Keratinocyte (primary cell): ENCODE measurements at regions not wholly inside any gene's neighbourhood (a gene's known extent, or its start where the extent isn't known, plus 50 kb on each side); places are given as distances from the start of the nearest gene placed in this dataset.

Experiments
- DNase-seq: peaks from one replicate; pipeline ENCODE4 v3.0.0-alpha.2; 2011; ENCODE audit warnings: low read depth, missing footprints, low spot score
- FAIRE-seq: peaks from 2 replicates; lab custom pipeline; 2011; peaks lifted over from hg19 to GRCh38; lab: Jason Lieb, UNC
- H2AFZ ChIP-seq: 2 replicates; pipeline ENCODE4 v1.6.0; 2012; ENCODE audit warnings: low read length, control low read depth, inconsistent platforms; ENCODE audit not compliant: control insufficient read depth
- H3K27ac ChIP-seq: 2 replicates; pipeline ENCODE4 v1.5.1; 2011; ENCODE audit warnings: low read length; ENCODE audit not compliant: control insufficient read depth, insufficient read depth
- H3K27me3 ChIP-seq: 3 replicates; pipeline ENCODE4 v1.6.0; 2011; ENCODE audit warnings: low read length; ENCODE audit not compliant: control insufficient read depth, insufficient read depth; ENCODE audit errors: extremely low read depth
- H3K36me3 ChIP-seq, 2 experiments: 2 replicates in 1 of 2; 3 replicates in 1 of 2; pipeline ENCODE4 v1.5.1; 2011; ENCODE audit warnings: low read length in 2 of 2, mild to moderate bottlenecking in 1 of 2; ENCODE audit not compliant: control insufficient read depth in 2 of 2, insufficient read depth in 2 of 2; ENCODE audit errors: extremely low read depth in 1 of 2
- H3K4me1 ChIP-seq: 3 replicates; pipeline ENCODE4 v1.5.1; 2011; ENCODE audit warnings: low read length; ENCODE audit not compliant: control insufficient read depth, insufficient read depth; ENCODE audit errors: extremely low read depth
- H3K4me2 ChIP-seq: 3 replicates; pipeline ENCODE4 v1.6.0; 2011; ENCODE audit warnings: low read depth, low read length; ENCODE audit not compliant: control insufficient read depth, insufficient read depth; ENCODE audit errors: extremely low read depth
- H3K4me3 ChIP-seq, 3 experiments: fragments of 200-600 bp in 1 of 3; sonication (generic) in 1 of 3; 2 replicates in 2 of 3; 3 replicates in 1 of 3; pipeline ENCODE4 v1.5.1; 2011 to 2016; ENCODE audit warnings: low read length in 3 of 3, mild to moderate bottlenecking in 3 of 3, control low read depth in 2 of 3, inconsistent platforms in 1 of 3, low read depth in 1 of 3, mixed read lengths in 1 of 3, mixed run types in 1 of 3, moderate library complexity in 1 of 3; ENCODE audit not compliant: control insufficient read depth in 2 of 3, insufficient read depth in 2 of 3; ENCODE audit errors: extremely low read depth in 1 of 3
- H3K79me2 ChIP-seq: 2 replicates; pipeline ENCODE4 v1.6.0; 2012; ENCODE audit warnings: low read length; ENCODE audit not compliant: control insufficient read depth, insufficient read depth
- H3K9ac ChIP-seq: 3 replicates; pipeline ENCODE4 v1.6.0; 2011; ENCODE audit warnings: low read length; ENCODE audit not compliant: control insufficient read depth, insufficient read depth; ENCODE audit errors: extremely low read depth
- H3K9me1 ChIP-seq: 3 replicates; pipeline ENCODE4 v1.6.0; 2011; ENCODE audit warnings: low read length; ENCODE audit not compliant: control insufficient read depth, insufficient read depth; ENCODE audit errors: extremely low read depth
- H3K9me3 ChIP-seq: 2 replicates; pipeline ENCODE4 v1.5.1; 2012; ENCODE audit warnings: low read depth, low read length; ENCODE audit not compliant: control insufficient read depth
- H4K20me1 ChIP-seq: 3 replicates; pipeline ENCODE4 v1.6.0; 2011; ENCODE audit warnings: low read length; ENCODE audit not compliant: control insufficient read depth, insufficient read depth; ENCODE audit errors: extremely low read depth
- EZH2 ChIP-seq: IDR thresholded peaks from one replicate; pipeline ENCODE4 v1.6.1; 2012; ENCODE audit warnings: inconsistent platforms, mild to moderate bottlenecking, low read length, moderate library complexity
- dilution Hi-C: fragments of 300-500 bp; cut with MboI; formaldehyde crosslinking; loops from one replicate; pipeline ENCODE4 v1.7.0; 2020; ENCODE audit warnings: low sequenced_read_pairs; ENCODE audit not compliant: extremely low pct_ligation_motif_present
- TF ChIP-seq, protein P1 (sequence below), 3 experiments: IDR thresholded peaks in 1 of 3; conservative IDR thresholded peaks in 1 of 3; optimal IDR thresholded peaks in 1 of 3; 2 replicates in 2 of 3; 3 replicates in 1 of 3; pipeline versions ENCODE3 to v1.5.1; 2011; ENCODE audit warnings: low read length in 3 of 3, mild to moderate bottlenecking in 3 of 3, moderate library complexity in 2 of 3, control low read depth in 1 of 3, inconsistent platforms in 1 of 3; ENCODE audit not compliant: insufficient read depth in 2 of 3; ENCODE audit errors: extremely low read depth in 1 of 3

DNA sequence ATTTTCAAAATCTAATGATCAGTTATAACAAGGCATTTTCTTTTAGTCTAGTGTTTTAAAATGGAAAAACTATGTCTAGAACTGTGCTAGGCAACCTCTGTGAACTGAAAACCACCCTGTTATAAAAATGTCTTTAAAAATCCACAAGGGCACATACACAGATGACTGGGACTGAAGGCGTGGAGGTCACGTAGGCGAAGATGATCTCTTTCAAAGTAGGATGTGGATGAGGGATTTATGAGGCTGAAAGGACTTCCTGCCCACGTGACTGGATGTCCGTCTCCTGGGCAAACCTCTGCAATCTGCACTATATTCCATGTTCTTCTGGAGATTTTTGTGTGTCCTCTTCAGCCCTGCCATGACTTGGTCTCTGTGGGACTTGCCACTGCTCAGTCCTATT lies 84.2 kb upstream of the ZNF536 start:
- Histone ChIP-seq H3K27ac (no peak overlapping the region), H3K9me1 (no peaks in the 10 kb centered on the region), H3K79me2 (no peaks in the 10 kb centered on the region), H3K9me3 (no peaks in the 10 kb centered on the region), H3K27me3 (no peaks in the 10 kb centered on the region), H3K36me3 (no peaks in the 10 kb centered on the region), H3K4me1 (no peaks in the 10 kb centered on the region), H3K4me3 (no peak overlapping the region), H3K4me2 (no peak overlapping the region), H3K9ac (no peak overlapping the region), H2AFZ (no peak overlapping the region), H4K20me1 (no peaks in the 10 kb centered on the region)
- FAIRE-seq (no peak), DNase-seq (no peak)
- TF ChIP-seq EZH2: no peak
- TF ChIP-seq, protein P1, sequence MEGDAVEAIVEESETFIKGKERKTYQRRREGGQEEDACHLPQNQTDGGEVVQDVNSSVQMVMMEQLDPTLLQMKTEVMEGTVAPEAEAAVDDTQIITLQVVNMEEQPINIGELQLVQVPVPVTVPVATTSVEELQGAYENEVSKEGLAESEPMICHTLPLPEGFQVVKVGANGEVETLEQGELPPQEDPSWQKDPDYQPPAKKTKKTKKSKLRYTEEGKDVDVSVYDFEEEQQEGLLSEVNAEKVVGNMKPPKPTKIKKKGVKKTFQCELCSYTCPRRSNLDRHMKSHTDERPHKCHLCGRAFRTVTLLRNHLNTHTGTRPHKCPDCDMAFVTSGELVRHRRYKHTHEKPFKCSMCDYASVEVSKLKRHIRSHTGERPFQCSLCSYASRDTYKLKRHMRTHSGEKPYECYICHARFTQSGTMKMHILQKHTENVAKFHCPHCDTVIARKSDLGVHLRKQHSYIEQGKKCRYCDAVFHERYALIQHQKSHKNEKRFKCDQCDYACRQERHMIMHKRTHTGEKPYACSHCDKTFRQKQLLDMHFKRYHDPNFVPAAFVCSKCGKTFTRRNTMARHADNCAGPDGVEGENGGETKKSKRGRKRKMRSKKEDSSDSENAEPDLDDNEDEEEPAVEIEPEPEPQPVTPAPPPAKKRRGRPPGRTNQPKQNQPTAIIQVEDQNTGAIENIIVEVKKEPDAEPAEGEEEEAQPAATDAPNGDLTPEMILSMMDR (optimal IDR thresholded peaks at IDR 0.05 in 1 of 3, IDR thresholded peaks at IDR 0.05 in 1 of 3, conservative IDR thresholded peaks at IDR 0.05 in 1 of 3; ENCODE audit: extremely low read depth in 1 of 3, insufficient read depth in 2 of 3, low read length in 3 of 3): no peak
- dilution Hi-C loops: no loop called here

DNA sequence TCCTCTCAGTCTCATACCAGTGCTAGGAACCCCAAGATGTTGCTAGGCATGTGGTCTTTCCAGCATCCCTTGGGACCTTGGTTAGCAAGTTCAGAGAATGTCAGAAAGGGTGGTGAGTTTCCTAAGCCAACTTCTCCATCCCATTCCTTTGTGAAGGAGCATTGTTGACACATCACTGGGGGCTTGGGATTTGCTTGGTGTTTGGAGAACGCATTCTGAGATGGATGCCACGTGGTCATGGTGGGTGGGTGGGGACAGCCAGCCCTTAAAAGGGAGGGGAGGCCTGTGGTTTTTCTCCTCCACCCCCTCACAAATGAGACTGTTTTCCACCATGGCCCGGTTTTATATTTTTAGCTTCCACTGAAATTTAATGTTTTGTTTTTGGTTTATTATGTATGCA lies 83.3 kb upstream of the ZNF536 start:
- Histone ChIP-seq H3K4me1 (no peaks in the 10 kb centered on the region), H4K20me1 (no peaks in the 10 kb centered on the region), H3K4me2 (no peak overlapping the region), H2AFZ (no peak overlapping the region), H3K36me3 (no peaks in the 10 kb centered on the region), H3K27ac (no peak overlapping the region), H3K9me3 (no peaks in the 10 kb centered on the region), H3K9me1 (no peaks in the 10 kb centered on the region), H3K27me3 (no peaks in the 10 kb centered on the region), H3K9ac (no peak overlapping the region), H3K4me3 (no peak overlapping the region), H3K79me2 (no peaks in the 10 kb centered on the region)
- DNase-seq (no peak), FAIRE-seq (no peak)
- TF ChIP-seq, protein P1 (optimal IDR thresholded peaks at IDR 0.05 in 1 of 3, IDR thresholded peaks at IDR 0.05 in 1 of 3, conservative IDR thresholded peaks at IDR 0.05 in 1 of 3; ENCODE audit: extremely low read depth in 1 of 3, insufficient read depth in 2 of 3, low read length in 3 of 3): no peak
- TF ChIP-seq EZH2: no peak
- dilution Hi-C loops: no loop called here
